ENCODE measurements at regions not wholly inside any gene's neighbourhood (a gene's known extent, or its start where the extent isn't known, plus 50 kb on each side); places are given as distances from the start of the nearest gene placed in this dataset.
A peak's percentile ranks its signal among the peaks of the same experiment; 100 is the strongest.

- no peaks in the 10 kb centered on the region for H3K36me3 ChIP-seq (ENCODE audit: control insufficient read depth, insufficient read depth, low read length, severe bottlenecking)
- H3K9ac ChIP-seq (ENCODE audit: low read length), result no peak overlapping the region
- DNase-seq (ENCODE audit: low read depth), result peak; percentile 24
- no peaks in the 10 kb centered on the region for H3K27me3 ChIP-seq (replicated peaks; ENCODE audit: control insufficient read depth, insufficient read depth, low read length)
- H3K9me3 ChIP-seq (ENCODE audit: control insufficient read depth, low read length), result peaks cover 6% of the 10 kb centered on the region
- H3K4me1 ChIP-seq (ENCODE audit: control insufficient read depth, insufficient read depth, low read length), result no peaks in the 10 kb centered on the region
- H3K4me3 ChIP-seq (ENCODE audit: low read length), result no peak overlapping the region
Observed at GRCh38 chr12:27907766-27908165, 64.8 kb downstream of the PTHLH start.

- Histone ChIP-seq H3K9me3 (ENCODE audit: control insufficient read depth, low read length) (peaks cover 6% of the 10 kb centered on the region), H3K9ac (ENCODE audit: low read length) (no peak overlapping the region), H3K4me3 (ENCODE audit: low read length) (no peak overlapping the region), H3K36me3 (ENCODE audit: control insufficient read depth, insufficient read depth, low read length, severe bottlenecking) (no peaks in the 10 kb centered on the region), H3K27me3 (replicated peaks; ENCODE audit: control insufficient read depth, insufficient read depth, low read length) (no peaks in the 10 kb centered on the region), H3K4me1 (ENCODE audit: control insufficient read depth, insufficient read depth, low read length) (no peaks in the 10 kb centered on the region)
- peak; percentile 76 for DNase-seq (ENCODE audit: low read depth)
Observed at GRCh38 chr12:27906658-27907473, 65.7 kb downstream of the PTHLH start.

GRCh38 chr12:27906127-27906500 lies 66.4 kb downstream of the PTHLH start:
- H3K9me3 ChIP-seq (ENCODE audit: control insufficient read depth, low read length), result peaks cover 6% of the 10 kb centered on the region
- no peaks in the 10 kb centered on the region for H3K27me3 ChIP-seq (replicated peaks; ENCODE audit: control insufficient read depth, insufficient read depth, low read length)
- H3K4me3 ChIP-seq (ENCODE audit: low read length), result no peak overlapping the region
- no peaks in the 10 kb centered on the region for H3K36me3 ChIP-seq (ENCODE audit: control insufficient read depth, insufficient read depth, low read length, severe bottlenecking)
- no peaks in the 10 kb centered on the region for H3K4me1 ChIP-seq (ENCODE audit: control insufficient read depth, insufficient read depth, low read length)
- DNase-seq (ENCODE audit: low read depth), result no peak
- H3K9ac ChIP-seq (ENCODE audit: low read length), result no peak overlapping the region

- no peak overlapping the region for H3K9ac ChIP-seq (ENCODE audit: low read length)
- no peak for DNase-seq (ENCODE audit: low read depth)
- no peaks in the 10 kb centered on the region for H3K27me3 ChIP-seq (replicated peaks; ENCODE audit: control insufficient read depth, insufficient read depth, low read length)
- peaks cover 6% of the 10 kb centered on the region for H3K9me3 ChIP-seq (ENCODE audit: control insufficient read depth, low read length)
- H3K4me3 ChIP-seq (ENCODE audit: low read length), result no peak overlapping the region
- H3K4me1 ChIP-seq (ENCODE audit: control insufficient read depth, insufficient read depth, low read length), result no peaks in the 10 kb centered on the region
- no peaks in the 10 kb centered on the region for H3K36me3 ChIP-seq (ENCODE audit: control insufficient read depth, insufficient read depth, low read length, severe bottlenecking)
Observed at GRCh38 chr12:27905285-27906126, 67.0 kb downstream of the PTHLH start.

DNA sequence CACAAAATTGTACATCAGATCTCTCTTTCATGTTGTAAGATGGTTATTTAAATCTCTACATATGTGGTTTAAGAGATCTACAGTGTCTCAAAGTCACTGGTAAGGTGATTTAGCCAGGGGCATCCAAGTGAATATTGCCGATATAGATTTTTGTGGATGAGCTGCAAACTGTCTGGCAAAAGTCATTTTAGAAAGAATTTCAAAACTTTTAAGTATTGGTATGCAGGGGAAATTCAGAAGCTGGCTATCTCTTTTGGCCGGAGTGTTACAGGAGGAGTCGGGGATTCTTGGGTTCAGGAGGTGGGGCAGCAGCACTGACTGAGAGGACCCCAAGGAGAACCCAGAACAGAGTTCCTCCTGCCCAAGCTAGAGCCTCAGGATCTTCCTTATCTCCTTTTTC lies 69.9 kb downstream of the PTHLH start:
- Histone ChIP-seq H3K9ac (ENCODE audit: low read length) (no peak overlapping the region), H3K4me3 (ENCODE audit: low read length) (no peak overlapping the region), H3K4me1 (ENCODE audit: control insufficient read depth, insufficient read depth, low read length) (no peaks in the 10 kb centered on the region), H3K27me3 (replicated peaks; ENCODE audit: control insufficient read depth, insufficient read depth, low read length) (no peaks in the 10 kb centered on the region), H3K36me3 (ENCODE audit: control insufficient read depth, insufficient read depth, low read length, severe bottlenecking) (no peaks in the 10 kb centered on the region), H3K9me3 (ENCODE audit: control insufficient read depth, low read length) (peaks cover 6% of the 10 kb centered on the region)
- DNase-seq (ENCODE audit: low read depth), result no peak

GRCh38 chr12:27901959-27902358 lies 70.6 kb downstream of the PTHLH start:
- Histone ChIP-seq H3K27me3 (replicated peaks; ENCODE audit: control insufficient read depth, insufficient read depth, low read length) (no peaks in the 10 kb centered on the region), H3K4me3 (ENCODE audit: low read length) (no peak overlapping the region), H3K9me3 (ENCODE audit: control insufficient read depth, low read length) (peaks cover 6% of the 10 kb centered on the region), H3K9ac (ENCODE audit: low read length) (no peak overlapping the region), H3K36me3 (ENCODE audit: control insufficient read depth, insufficient read depth, low read length, severe bottlenecking) (no peaks in the 10 kb centered on the region), H3K4me1 (ENCODE audit: control insufficient read depth, insufficient read depth, low read length) (no peaks in the 10 kb centered on the region)
- no peak for DNase-seq (ENCODE audit: low read depth)

DNA sequence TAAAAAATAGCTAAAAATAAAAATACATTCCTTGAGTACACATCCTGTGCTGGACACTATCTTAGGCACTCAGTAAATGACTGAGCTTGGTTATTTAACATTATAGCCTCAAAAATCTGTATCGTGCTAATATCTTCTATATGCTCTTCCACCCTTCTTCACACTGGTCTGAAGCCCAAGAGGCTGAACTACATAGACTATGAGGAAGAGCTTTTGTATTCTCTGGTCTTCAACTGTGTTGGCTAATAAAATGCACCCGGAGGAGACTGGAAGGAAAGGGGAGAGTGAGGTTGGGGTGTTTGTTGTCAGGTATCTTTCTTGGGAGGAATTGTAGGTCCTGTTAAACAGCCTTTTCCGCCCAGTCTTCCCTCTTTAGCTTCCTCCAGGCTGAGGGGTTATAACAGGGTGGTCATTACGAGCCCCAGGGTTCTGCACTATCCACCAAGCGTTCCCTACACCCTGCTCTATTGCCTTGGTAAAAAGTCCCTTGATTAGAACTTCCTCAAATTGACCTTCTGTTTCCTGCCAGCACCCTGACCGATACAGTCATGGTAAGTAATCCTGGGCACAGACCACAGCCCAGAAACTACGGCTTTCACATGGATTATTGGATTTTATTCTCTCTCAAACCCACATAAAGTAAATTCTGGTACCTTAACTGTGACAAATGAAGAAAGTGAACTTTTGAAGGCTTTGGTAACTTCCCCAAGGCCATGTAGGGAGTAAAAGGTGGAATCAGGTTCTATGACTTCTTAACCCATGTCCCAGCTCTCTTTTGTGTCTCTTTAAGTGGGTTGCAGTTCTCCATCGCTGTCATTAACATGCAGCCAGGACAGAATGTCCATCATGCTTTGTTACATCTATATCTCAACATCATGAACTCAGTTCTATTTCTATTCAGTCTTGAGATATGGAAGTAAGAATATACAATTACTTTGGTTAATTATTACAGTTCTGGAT lies 71.3 kb downstream of the PTHLH start:
- no peak overlapping the region for H3K9ac ChIP-seq (ENCODE audit: low read length)
- H3K4me3 ChIP-seq (ENCODE audit: low read length), result no peak overlapping the region
- H3K9me3 ChIP-seq (ENCODE audit: control insufficient read depth, low read length), result peaks cover 4% of the 10 kb centered on the region
- DNase-seq (ENCODE audit: low read depth), result no peak
- H3K36me3 ChIP-seq (ENCODE audit: control insufficient read depth, insufficient read depth, low read length, severe bottlenecking), result no peaks in the 10 kb centered on the region
- H3K4me1 ChIP-seq (ENCODE audit: control insufficient read depth, insufficient read depth, low read length), result no peaks in the 10 kb centered on the region
- H3K27me3 ChIP-seq (replicated peaks; ENCODE audit: control insufficient read depth, insufficient read depth, low read length), result no peaks in the 10 kb centered on the region

- H3K27me3 ChIP-seq (replicated peaks; ENCODE audit: control insufficient read depth, insufficient read depth, low read length), result no peaks in the 10 kb centered on the region
- H3K4me3 ChIP-seq (ENCODE audit: low read length), result no peak overlapping the region
- peak; percentile 96 for DNase-seq (ENCODE audit: low read depth)
- H3K9ac ChIP-seq (ENCODE audit: low read length), result no peak overlapping the region
- H3K9me3 ChIP-seq (ENCODE audit: control insufficient read depth, low read length), result no peaks in the 10 kb centered on the region
- no peaks in the 10 kb centered on the region for H3K36me3 ChIP-seq (ENCODE audit: control insufficient read depth, insufficient read depth, low read length, severe bottlenecking)
- no peaks in the 10 kb centered on the region for H3K4me1 ChIP-seq (ENCODE audit: control insufficient read depth, insufficient read depth, low read length)
Observed at GRCh38 chr12:27899151-27899661, 73.3 kb downstream of the PTHLH start.

GRCh38 chr12:27898022-27898421 lies 74.5 kb downstream of the PTHLH start:
- no peak for DNase-seq (ENCODE audit: low read depth)
- H3K36me3 ChIP-seq (ENCODE audit: control insufficient read depth, insufficient read depth, low read length, severe bottlenecking), result no peaks in the 10 kb centered on the region
- H3K27me3 ChIP-seq (replicated peaks; ENCODE audit: control insufficient read depth, insufficient read depth, low read length), result no peaks in the 10 kb centered on the region
- no peak overlapping the region for H3K4me3 ChIP-seq (ENCODE audit: low read length)
- H3K9ac ChIP-seq (ENCODE audit: low read length), result no peak overlapping the region
- no peaks in the 10 kb centered on the region for H3K9me3 ChIP-seq (ENCODE audit: control insufficient read depth, low read length)
- no peaks in the 10 kb centered on the region for H3K4me1 ChIP-seq (ENCODE audit: control insufficient read depth, insufficient read depth, low read length)

- H3K9ac ChIP-seq (ENCODE audit: low read length), result no peak overlapping the region
- H3K9me3 ChIP-seq (ENCODE audit: control insufficient read depth, low read length), result no peaks in the 10 kb centered on the region
- H3K36me3 ChIP-seq (ENCODE audit: control insufficient read depth, insufficient read depth, low read length, severe bottlenecking), result no peaks in the 10 kb centered on the region
- DNase-seq (ENCODE audit: low read depth), result no peak
- no peak overlapping the region for H3K4me3 ChIP-seq (ENCODE audit: low read length)
- H3K27me3 ChIP-seq (replicated peaks; ENCODE audit: control insufficient read depth, insufficient read depth, low read length), result no peaks in the 10 kb centered on the region
- no peaks in the 10 kb centered on the region for H3K4me1 ChIP-seq (ENCODE audit: control insufficient read depth, insufficient read depth, low read length)
Observed at GRCh38 chr12:27896419-27896990, 76.0 kb downstream of the PTHLH start.

Measured in adipocyte (in vitro differentiated cells).